ENCODE measurements at regions not wholly inside any gene's neighbourhood (a gene's known extent, or its start where the extent isn't known, plus 50 kb on each side); places are given as distances from the start of the nearest gene placed in this dataset.
"Not testable (repeated sequence)": the region's sequence is repeated elsewhere in the genome, so short reads cannot be mapped to it uniquely, and the experiment has no call there.

DNA sequence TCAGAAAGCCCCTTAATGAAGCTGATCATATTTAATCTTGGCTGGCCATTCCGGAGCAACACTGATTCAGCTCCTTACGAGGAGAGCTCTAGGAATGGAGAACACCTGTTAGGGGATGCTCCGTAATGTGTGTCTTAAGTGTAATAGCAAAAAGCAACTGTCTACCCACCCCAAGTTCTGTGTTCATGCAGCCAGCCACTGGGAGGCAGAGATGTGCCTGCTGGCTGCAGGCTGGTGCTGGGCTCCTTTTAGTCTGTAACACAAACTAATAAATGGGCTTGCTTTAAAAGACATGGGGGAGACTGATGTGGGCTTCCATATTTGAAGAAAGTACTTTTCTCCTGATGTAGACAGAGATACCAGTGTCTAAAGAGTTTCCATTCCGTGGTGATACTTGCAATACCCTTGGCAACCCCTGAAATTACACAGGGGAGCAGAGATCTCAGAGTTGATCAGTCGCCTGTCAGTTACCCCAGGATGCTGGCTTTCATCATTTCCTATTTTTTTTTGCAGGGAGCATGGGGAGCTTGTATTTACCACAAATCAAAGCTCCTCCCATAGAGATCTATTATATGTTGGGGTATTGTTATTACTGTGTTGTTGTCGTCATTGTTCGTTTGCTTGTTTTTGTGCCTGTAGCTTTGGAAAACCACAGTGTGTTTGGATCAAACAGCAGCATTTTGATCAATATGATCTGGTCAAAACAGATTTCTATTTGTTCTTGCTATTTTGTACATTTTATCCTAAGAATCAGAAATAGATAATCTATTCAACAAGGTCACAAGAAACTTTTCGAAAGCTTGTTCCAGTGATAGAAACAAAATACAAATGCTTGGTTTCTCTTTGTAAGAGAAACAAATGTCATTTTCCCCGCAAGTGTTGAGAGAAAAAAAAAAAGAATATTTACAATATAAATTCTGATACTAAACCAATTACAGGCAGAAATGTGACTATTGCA lies 65.8 kb downstream of the MTX3 start:
- no peaks in the 10 kb centered on the region for H3K9me3 Mint-ChIP-seq
- DNase-seq (ENCODE audit: low read depth, low spot score): no peak
- no peak overlapping the region for H3K4me3 Mint-ChIP-seq
- no peaks in the 10 kb centered on the region for H3K4me1 Mint-ChIP-seq
- TF ChIP-seq, protein P1, sequence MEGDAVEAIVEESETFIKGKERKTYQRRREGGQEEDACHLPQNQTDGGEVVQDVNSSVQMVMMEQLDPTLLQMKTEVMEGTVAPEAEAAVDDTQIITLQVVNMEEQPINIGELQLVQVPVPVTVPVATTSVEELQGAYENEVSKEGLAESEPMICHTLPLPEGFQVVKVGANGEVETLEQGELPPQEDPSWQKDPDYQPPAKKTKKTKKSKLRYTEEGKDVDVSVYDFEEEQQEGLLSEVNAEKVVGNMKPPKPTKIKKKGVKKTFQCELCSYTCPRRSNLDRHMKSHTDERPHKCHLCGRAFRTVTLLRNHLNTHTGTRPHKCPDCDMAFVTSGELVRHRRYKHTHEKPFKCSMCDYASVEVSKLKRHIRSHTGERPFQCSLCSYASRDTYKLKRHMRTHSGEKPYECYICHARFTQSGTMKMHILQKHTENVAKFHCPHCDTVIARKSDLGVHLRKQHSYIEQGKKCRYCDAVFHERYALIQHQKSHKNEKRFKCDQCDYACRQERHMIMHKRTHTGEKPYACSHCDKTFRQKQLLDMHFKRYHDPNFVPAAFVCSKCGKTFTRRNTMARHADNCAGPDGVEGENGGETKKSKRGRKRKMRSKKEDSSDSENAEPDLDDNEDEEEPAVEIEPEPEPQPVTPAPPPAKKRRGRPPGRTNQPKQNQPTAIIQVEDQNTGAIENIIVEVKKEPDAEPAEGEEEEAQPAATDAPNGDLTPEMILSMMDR (conservative IDR thresholded peaks at IDR 0.05): peak; percentile 27
- H3K36me3 Mint-ChIP-seq (ENCODE audit: low read depth): no peaks in the 10 kb centered on the region
- peaks cover 3% of the 10 kb centered on the region for H3K27me3 Mint-ChIP-seq (ENCODE audit: low read depth)
- H3K27ac Mint-ChIP-seq (ENCODE audit: unreplicated experiment): no peak overlapping the region

GRCh38 chr5:79923431-79923830 lies 67.6 kb downstream of the MTX3 start:
- Mint-ChIP-seq H3K4me3 (no peak overlapping the region), H3K36me3 (ENCODE audit: low read depth) (peaks cover 1% of the 10 kb centered on the region), H3K9me3 (peaks cover 2% of the 10 kb centered on the region), H3K27me3 (ENCODE audit: low read depth) (peaks cover 3% of the 10 kb centered on the region), H3K4me1 (no peaks in the 10 kb centered on the region), H3K27ac (ENCODE audit: unreplicated experiment) (no peak overlapping the region)
- no peak for DNase-seq (ENCODE audit: low read depth, low spot score)
- TF ChIP-seq, protein P1 (conservative IDR thresholded peaks at IDR 0.05): no peak

DNA sequence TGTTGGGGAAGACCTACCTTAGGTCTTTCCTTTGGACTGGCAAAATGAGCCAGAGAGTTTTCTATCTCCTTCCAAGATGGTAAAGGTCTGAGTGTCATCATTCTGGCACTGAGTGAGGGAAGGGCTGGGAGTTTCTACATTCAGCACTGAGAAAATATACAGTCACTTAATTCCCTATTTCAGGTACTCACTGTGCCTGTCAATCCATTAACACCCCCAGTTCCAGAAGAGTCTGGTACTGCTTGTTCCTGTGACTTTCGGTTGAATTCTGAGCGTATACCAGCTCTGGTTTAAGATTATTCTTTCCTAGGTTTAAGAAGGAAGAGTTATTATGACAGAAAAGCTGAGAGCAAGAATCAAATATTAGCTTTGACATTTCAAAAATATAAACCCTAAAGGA lies 68.4 kb downstream of the MTX3 start:
- DNase-seq (ENCODE audit: low read depth, low spot score): no peak
- Mint-ChIP-seq H3K27me3 (ENCODE audit: low read depth) (peaks cover 3% of the 10 kb centered on the region), H3K4me3 (no peak overlapping the region), H3K36me3 (ENCODE audit: low read depth) (peaks cover 5% of the 10 kb centered on the region), H3K9me3 (peaks cover 3% of the 10 kb centered on the region), H3K27ac (ENCODE audit: unreplicated experiment) (no peak overlapping the region), H3K4me1 (no peaks in the 10 kb centered on the region)
- TF ChIP-seq, protein P1 (conservative IDR thresholded peaks at IDR 0.05): no peak

GRCh38 chr5:79907452-79907851 lies 83.6 kb downstream of the MTX3 start:
- H3K27me3 Mint-ChIP-seq (ENCODE audit: low read depth); H3K36me3 Mint-ChIP-seq (ENCODE audit: low read depth); H3K4me1 Mint-ChIP-seq; DNase-seq (ENCODE audit: low read depth, low spot score); H3K27ac Mint-ChIP-seq (ENCODE audit: unreplicated experiment); H3K4me3 Mint-ChIP-seq; H3K9me3 Mint-ChIP-seq: not testable (repeated sequence)

DNA sequence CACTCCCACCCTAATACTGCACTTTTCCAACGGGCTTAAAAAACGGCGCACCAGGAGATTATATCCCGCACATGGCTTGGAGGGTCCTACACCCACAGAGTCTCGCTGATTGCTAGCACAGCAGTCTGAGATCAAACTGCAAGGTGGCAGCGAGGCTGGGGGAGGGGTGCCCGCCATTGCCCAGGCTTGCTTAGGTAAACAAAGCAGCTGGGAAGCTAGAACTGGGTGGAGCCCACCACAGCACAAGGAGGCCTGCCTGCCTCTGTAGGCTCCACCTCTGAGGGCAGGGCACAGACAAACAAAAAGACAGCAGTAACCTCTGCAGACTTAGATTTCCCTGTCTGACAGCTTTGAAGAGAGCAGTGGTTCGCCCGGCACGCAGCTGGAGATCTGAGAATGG lies 88.5 kb downstream of the MTX3 start:
- H3K36me3 Mint-ChIP-seq (ENCODE audit: low read depth); DNase-seq (ENCODE audit: low read depth, low spot score); H3K4me1 Mint-ChIP-seq; H3K4me3 Mint-ChIP-seq; H3K9me3 Mint-ChIP-seq; H3K27me3 Mint-ChIP-seq (ENCODE audit: low read depth); H3K27ac Mint-ChIP-seq (ENCODE audit: unreplicated experiment): not testable (repeated sequence)

- Mint-ChIP-seq H3K9me3 (peaks cover 4% of the 10 kb centered on the region), H3K27me3 (ENCODE audit: low read depth) (peaks cover 2% of the 10 kb centered on the region), H3K27ac (ENCODE audit: unreplicated experiment) (no peak overlapping the region), H3K4me3 (no peak overlapping the region), H3K4me1 (no peaks in the 10 kb centered on the region), H3K36me3 (ENCODE audit: low read depth) (no peaks in the 10 kb centered on the region)
- no peak for DNase-seq (ENCODE audit: low read depth, low spot score)
- TF ChIP-seq, protein P1 (conservative IDR thresholded peaks at IDR 0.05): no peak
These were observed 89.4 kb downstream of the MTX3 start for GRCh38 chr5:79901631-79902030.

Measured in neural crest cell (in vitro differentiated cells).